Mucosa of gallbladder (tissue), 1 donor: ENCODE measurements at regions not wholly inside any gene's neighbourhood (a gene's known extent, or its start where the extent isn't known, plus 50 kb on each side); places are given as distances from the start of the nearest gene placed in this dataset.

ENCODE experiments used
- DNase-seq: peaks from one replicate; pipeline ENCODE4 v3.0.0-alpha.2; 2020; ENCODE audit warnings: low spot score
- donor health status: DM: no; HTN: no; CAD: no.

- DNase-seq = no peak
Observed at GRCh38 chr5:124276166-124276565, 470.3 kb downstream of the ZNF608 start.

GRCh38 chr5:124274949-124275348, 471.5 kb downstream of the ZNF608 start:
- DNase-seq = no peak

- DNase-seq = no peak
Observed at GRCh38 chr5:124264499-124264898, 481.9 kb downstream of the ZNF608 start.

- DNase-seq = no peak
Observed at GRCh38 chr5:124263680-124264491, 482.6 kb downstream of the ZNF608 start.

GRCh38 chr5:124262991-124263571, 483.4 kb downstream of the ZNF608 start:
- DNase-seq = no peak

GRCh38 chr5:124262470-124262869, 484.0 kb downstream of the ZNF608 start:
- DNase-seq = no peak

- no peak for DNase-seq
Observed at GRCh38 chr5:124261848-124262247, 484.6 kb downstream of the ZNF608 start.

- DNase-seq = no peak
Observed at GRCh38 chr5:124260921-124261515, 485.4 kb downstream of the ZNF608 start.

GRCh38 chr5:124259017-124259416, 487.4 kb downstream of the ZNF608 start:
- no peak for DNase-seq

- DNase-seq = no peak
Observed at GRCh38 chr5:124257048-124257447, 489.4 kb downstream of the ZNF608 start.

- DNase-seq = no peak
Observed at GRCh38 chr5:124253203-124253810, 493.1 kb downstream of the ZNF608 start.

GRCh38 chr5:124252747-124253146, 493.7 kb downstream of the ZNF608 start:
- DNase-seq = no peak

- no peak for DNase-seq
Observed at GRCh38 chr5:124252191-124252638, 494.2 kb downstream of the ZNF608 start.

GRCh38 chr5:124245276-124245675, 501.2 kb downstream of the ZNF608 start:
- no peak for DNase-seq

- no peak for DNase-seq
Observed at GRCh38 chr5:124240732-124241131, 505.7 kb downstream of the ZNF608 start.

GRCh38 chr5:124239572-124239971, 506.9 kb downstream of the ZNF608 start:
- DNase-seq = no peak

GRCh38 chr5:124238350-124238749, 508.1 kb downstream of the ZNF608 start:
- no peak for DNase-seq

GRCh38 chr5:124237206-124237695, 509.2 kb downstream of the ZNF608 start:
- no peak for DNase-seq

GRCh38 chr5:124236361-124237205, 509.9 kb downstream of the ZNF608 start:
- no peak for DNase-seq

- no peak for DNase-seq
Observed at GRCh38 chr5:124235576-124235975, 510.9 kb downstream of the ZNF608 start.

GRCh38 chr5:124234770-124235562, 511.5 kb downstream of the ZNF608 start:
- DNase-seq = no peak
